GM12878 (cell line): ENCODE measurements at regions not wholly inside any gene's neighbourhood (a gene's known extent, or its start where the extent isn't known, plus 50 kb on each side); places are given as distances from the start of the nearest gene placed in this dataset.

Experiments
- ATAC-seq: fragments of 200-7000 bp; cut with Tn5 transposase; 3 replicates; pipeline ENCODE4 v1.9.1; 2020; ENCODE audit warnings: mild to moderate bottlenecking, moderate library complexity
- BruUV-seq: library from RNA; stranded (reverse); fragments of 400-500 nt; replicated peaks from 2 replicates; lab custom pipeline; 2021; lab: Mats Ljungman, UMichigan
- CTCF ChIA-PET: fragments of 300-600 bp; sonication (Branson Sonifier 250); formaldehyde crosslinking; extraction: SDS; loops from one replicate; lab custom pipeline; 2021; ENCODE audit warnings: inconsistent platforms; lab: Yijun Ruan, JAX
- POLR2A ChIA-PET: fragments of 350-600 bp; formaldehyde crosslinking; extraction: SDS; loops from one replicate; lab custom pipeline; 2021; ENCODE audit warnings: inconsistent platforms; lab: Charles Lee
- RAD21 ChIA-PET: fragments of 300-600 bp; sonication (Branson Sonifier 250); formaldehyde crosslinking; loops from one replicate; lab custom pipeline; 2023; ENCODE audit warnings: antibody characterized with exemption; ENCODE audit not compliant: unreplicated experiment; lab: Charles Lee
- SMC1A ChIA-PET: fragments of 300-600 bp; sonication (Branson Sonifier 250); formaldehyde crosslinking; loops from one replicate; lab custom pipeline; 2023; ENCODE audit not compliant: unreplicated experiment, uncharacterized antibody; lab: Charles Lee
- DNase-seq: peaks from one replicate; pipeline ENCODE4 v3.0.0-alpha.2; 2011; ENCODE audit warnings: low read depth, low spot score
- FAIRE-seq: peaks from 3 replicates; lab custom pipeline; 2011; peaks lifted over from hg19 to GRCh38; lab: Jason Lieb, UNC
- H2AFZ ChIP-seq: 2 replicates; pipeline ENCODE4 v1.6.0; 2011; ENCODE audit warnings: low read depth, low read length, control low read depth; ENCODE audit not compliant: control insufficient read depth
- H3K27ac ChIP-seq: 2 replicates; pipeline ENCODE4 v1.5.1; 2011; ENCODE audit warnings: control low read depth; ENCODE audit not compliant: control insufficient read depth, insufficient read depth
- H3K27me3 ChIP-seq, 2 experiments: replicated peaks in 1 of 2; 2 replicates each; pipeline versions ENCODE4 v1.6.0 to v1.6.1; 2011; ENCODE audit warnings: low read length in 1 of 2; ENCODE audit not compliant: control insufficient read depth in 2 of 2, insufficient read depth in 2 of 2
- H3K36me3 ChIP-seq, 2 experiments: 2 replicates each; pipeline ENCODE4 v1.5.1; 2011; ENCODE audit warnings: low read length in 1 of 2; ENCODE audit not compliant: control insufficient read depth in 2 of 2, insufficient read depth in 2 of 2
- H3K4me1 ChIP-seq: 2 replicates; pipeline ENCODE4 v1.6.1; 2011; ENCODE audit warnings: mild to moderate bottlenecking, low read length, moderate library complexity, mixed read lengths; ENCODE audit not compliant: control insufficient read depth, insufficient read depth
- H3K4me2 ChIP-seq: 2 replicates; pipeline ENCODE4 v1.6.0; 2011; ENCODE audit warnings: control low read depth; ENCODE audit not compliant: control insufficient read depth, insufficient read depth
- H3K4me3 ChIP-seq: fragments of 200-600 bp; sonication (generic); 2 replicates; pipeline ENCODE4 v1.5.1; 2016
- H3K79me2 ChIP-seq: 2 replicates; pipeline ENCODE4 v1.6.0; 2011; ENCODE audit warnings: low read length; ENCODE audit not compliant: control insufficient read depth, insufficient read depth
- H3K9ac ChIP-seq: 2 replicates; pipeline ENCODE4 v1.8.0; 2011; ENCODE audit warnings: low read length, control low read depth, mixed read lengths; ENCODE audit not compliant: control insufficient read depth, insufficient read depth
- H3K9me3 ChIP-seq: replicated peaks from 3 replicates; pipeline ENCODE4 v1.5.1; 2011; ENCODE audit warnings: mild to moderate bottlenecking, low read length; ENCODE audit not compliant: control insufficient read depth, insufficient read depth
- H4K20me1 ChIP-seq: 2 replicates; pipeline ENCODE4 v1.6.0; 2011; ENCODE audit not compliant: control insufficient read depth, insufficient read depth
- CBFB ChIP-seq: IDR thresholded peaks from 2 replicates; pipeline ENCODE4 v1.6.1; 2016; ENCODE audit warnings: antibody characterized with exemption, low read depth
- HDAC6 ChIP-seq: fragments of 200-600 bp; sonication (generic); IDR thresholded peaks from one replicate; pipeline ENCODE4 v1.8.0; 2017; ENCODE audit warnings: antibody characterized with exemption; ENCODE audit not compliant: unreplicated experiment
- JUNB ChIP-seq: IDR thresholded peaks from 2 replicates; pipeline ENCODE4 v1.6.1; 2016; ENCODE audit warnings: antibody characterized with exemption, mild to moderate bottlenecking
- KAT2A ChIP-seq: conservative IDR thresholded peaks from 2 replicates; pipeline ENCODE4 v1.6.1; 2011; ENCODE audit warnings: low read depth, low read length; ENCODE audit not compliant: control insufficient read depth
- MXI1 ChIP-seq: fragments of 150-350 bp; IDR thresholded peaks from 2 replicates; pipeline ENCODE4 v1.6.1; 2011; ENCODE audit warnings: low read depth, mild to moderate bottlenecking, inconsistent platforms, low read length, improper control_type of control experiment
- NFIC ChIP-seq: IDR thresholded peaks from 2 replicates; pipeline ENCODE4 v1.6.1; 2012; ENCODE audit warnings: low read depth, mild to moderate bottlenecking, inconsistent platforms, low read length, moderate library complexity
- NR2C2 ChIP-seq: IDR thresholded peaks from 2 replicates; pipeline ENCODE4 v1.6.1; 2011; ENCODE audit warnings: borderline replicate concordance, low read depth; ENCODE audit not compliant: control insufficient read depth, insufficient read length
- NRF1 ChIP-seq: conservative IDR thresholded peaks from 2 replicates; pipeline ENCODE4 v1.6.1; 2011; ENCODE audit warnings: mild to moderate bottlenecking, low read depth, low read length, improper control_type of control experiment
- PAX5 ChIP-seq: IDR thresholded peaks from 2 replicates; pipeline ENCODE4 v1.6.1; 2011; ENCODE audit warnings: low read depth, low read length, borderline replicate concordance
- POLR2AphosphoS2 ChIP-seq: IDR thresholded peaks from 2 replicates; pipeline ENCODE4 v1.6.1; 2011; ENCODE audit warnings: low read depth, mild to moderate bottlenecking, low read length, improper control_type of control experiment, moderate library complexity
- RCOR1 ChIP-seq: conservative IDR thresholded peaks from 2 replicates; pipeline ENCODE4 v1.6.1; 2012; ENCODE audit warnings: low read depth, low read length, improper control_type of control experiment
- SP1 ChIP-seq: IDR thresholded peaks from one replicate; pipeline ENCODE4 v1.6.1; 2011; ENCODE audit warnings: low read depth, low read length
- SRF ChIP-seq, 2 experiments: IDR thresholded peaks; 2 replicates each; pipeline ENCODE4 v1.6.1; 2011; ENCODE audit warnings: low read depth in 2 of 2, low read length in 2 of 2, mild to moderate bottlenecking in 1 of 2, moderate library complexity in 1 of 2
- TAF1 ChIP-seq: IDR thresholded peaks from 2 replicates; pipeline ENCODE4 v1.6.1; 2011; ENCODE audit warnings: mild to moderate bottlenecking, low read depth, low read length, borderline replicate concordance
- TARDBP ChIP-seq: IDR thresholded peaks from 2 replicates; pipeline ENCODE4 v1.6.1; 2016; ENCODE audit warnings: borderline replicate concordance
- WRNIP1 ChIP-seq: IDR thresholded peaks from 2 replicates; pipeline ENCODE4 v1.6.1; 2011; ENCODE audit warnings: low read depth, low read length, improper control_type of control experiment, borderline replicate concordance
- WGBS: methylation state at CpG from one replicate; pipeline ENCODE4 v1.1.6; 2016; ENCODE audit warnings: low lambda C conversion rate; ENCODE audit not compliant: insufficient replicate concordance, insufficient coverage; ENCODE audit errors: missing lambda C conversion rate; 5-methylcytosine and 5-hydroxymethylcytosine counted together
- in situ Hi-C: fragments of 300-500 bp; cut with MboI; formaldehyde crosslinking; loops from 9 replicates; pipeline ENCODE4 v1.14.3; 2018; ENCODE audit warnings: mixed read lengths
- intact Hi-C: fragments of 100-400 bp; cut with micrococcal nuclease; formaldehyde crosslinking; loops from one replicate; pipeline ENCODE4 v1.14.2; 2022; ENCODE audit not compliant: unreplicated experiment
- TF ChIP-seq, protein P1 (sequence below): IDR thresholded peaks from 2 replicates; pipeline ENCODE4 v1.6.1; 2011; ENCODE audit warnings: low read depth, mild to moderate bottlenecking, low read length, moderate library complexity, borderline replicate concordance; ENCODE audit errors: extremely low read depth

DNA sequence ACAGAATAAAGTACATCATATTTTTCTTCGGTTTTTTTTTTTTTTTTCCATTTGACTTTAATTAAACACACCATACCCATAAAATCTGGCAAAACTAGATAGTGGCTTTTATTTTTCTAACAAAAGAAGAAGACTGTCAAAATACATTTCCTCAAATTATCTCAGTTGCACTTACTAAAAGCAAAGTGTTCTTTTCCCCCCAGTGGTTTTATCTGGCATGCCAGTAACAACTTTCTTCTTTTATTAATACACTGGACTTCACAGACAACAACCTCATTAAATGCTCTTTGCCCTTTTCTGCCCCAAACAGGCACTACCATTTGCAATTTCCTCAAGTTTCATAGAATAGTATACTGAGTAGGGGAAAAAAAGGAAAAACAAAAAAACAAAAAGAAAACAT lies 1792.3 kb downstream of the EFNA5 start:
- no peak overlapping the region for H3K4me3 ChIP-seq
- H3K9me3 ChIP-seq: no peaks in the 10 kb centered on the region
- H4K20me1 ChIP-seq: no peaks in the 10 kb centered on the region
- no peak for FAIRE-seq
- TF ChIP-seq PAX5 (no peak), POLR2AphosphoS2 (no peak), TARDBP (no peak), SP1 (no peak), SRF (IDR thresholded peaks at IDR 0.05; ENCODE audit: low read depth in 2 of 2, low read length in 2 of 2) (no peak), WRNIP1 (no peak), KAT2A (no peak), JUNB (no peak), NRF1 (no peak), HDAC6 (no peak), TAF1 (no peak), RCOR1 (no peak), MXI1 (no peak), CBFB (no peak), NR2C2 (no peak), NFIC (no peak)
- TF ChIP-seq, protein P1, sequence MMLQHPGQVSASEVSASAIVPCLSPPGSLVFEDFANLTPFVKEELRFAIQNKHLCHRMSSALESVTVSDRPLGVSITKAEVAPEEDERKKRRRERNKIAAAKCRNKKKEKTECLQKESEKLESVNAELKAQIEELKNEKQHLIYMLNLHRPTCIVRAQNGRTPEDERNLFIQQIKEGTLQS: no peak
- TF ChIP-seq, all 136 proteins: peak for 0
- POLR2A ChIA-PET: no interaction called here
- no peak for DNase-seq
- Histone ChIP-seq H3K27ac (no peak overlapping the region), H3K9ac (no peak overlapping the region), H3K4me1 (no peaks in the 10 kb centered on the region), H3K79me2 (no peaks in the 10 kb centered on the region), H3K4me2 (no peak overlapping the region), H3K27me3 (no peaks in the 10 kb centered on the region), H3K36me3 (no peaks in the 10 kb centered on the region), H2AFZ (no peak overlapping the region)
- SMC1A ChIA-PET: no interaction called here
- BruUV-seq: no TSS peak
- in situ Hi-C loops (no loop called here), intact Hi-C loops (no loop called here)
- no peak for ATAC-seq
- CTCF ChIA-PET: no interaction called here
- 0% methylated on average over 1 of the region's 1 CpG for WGBS
- RAD21 ChIA-PET: no interaction called here
